ENCODE measurements at regions not wholly inside any gene's neighbourhood (a gene's known extent, or its start where the extent isn't known, plus 50 kb on each side); places are given as distances from the start of the nearest gene placed in this dataset.
"Not testable (repeated sequence)": the region's sequence is repeated elsewhere in the genome, so short reads cannot be mapped to it uniquely, and the experiment has no call there.

GRCh38 chr5:90326995-90327394, 82.6 kb downstream of the CETN3 start:
- intact Hi-C loops (cut with DNase I): no loop called here
- Histone ChIP-seq H3K27ac (no peak overlapping the region), H3K36me3 (no peaks in the 10 kb centered on the region), H3K4me1 (no peaks in the 10 kb centered on the region), H3K9me3 (peaks cover 6% of the 10 kb centered on the region), H3K4me3 (no peak overlapping the region), H3K27me3 (no peaks in the 10 kb centered on the region)
- ATAC-seq (no peak), DNase-seq (no peak)
- no peak for TF ChIP-seq CTCF (IDR thresholded peaks at IDR 0.05)

- Histone ChIP-seq H3K9me3 (peaks cover 6% of the 10 kb centered on the region), H3K4me1 (no peaks in the 10 kb centered on the region), H3K27me3 (no peaks in the 10 kb centered on the region), H3K4me3 (no peak overlapping the region), H3K27ac (no peak overlapping the region), H3K36me3 (no peaks in the 10 kb centered on the region)
- TF ChIP-seq CTCF (IDR thresholded peaks at IDR 0.05): no peak
- DNase-seq (no peak), ATAC-seq (no peak)
- intact Hi-C loops (cut with DNase I): no loop called here
Measured at GRCh38 chr5:90325093-90325492, 84.5 kb downstream of the CETN3 start.

GRCh38 chr5:90320348-90320747, 89.2 kb downstream of the CETN3 start:
- H3K36me3 ChIP-seq; DNase-seq; H3K4me1 ChIP-seq; H3K27ac ChIP-seq; H3K27me3 ChIP-seq; H3K4me3 ChIP-seq; ATAC-seq; H3K9me3 ChIP-seq; intact Hi-C loops (cut with DNase I): not testable (repeated sequence)

- ATAC-seq (no peak), DNase-seq (no peak)
- Histone ChIP-seq H3K27ac (no peak overlapping the region), H3K4me1 (no peaks in the 10 kb centered on the region), H3K36me3 (no peaks in the 10 kb centered on the region), H3K9me3 (no peaks in the 10 kb centered on the region), H3K27me3 (no peaks in the 10 kb centered on the region), H3K4me3 (no peak overlapping the region)
- TF ChIP-seq CTCF (IDR thresholded peaks at IDR 0.05): no peak
- intact Hi-C loops (cut with DNase I): no loop called here
Measured at GRCh38 chr5:90312027-90312426, 97.5 kb downstream of the CETN3 start.

- H3K9me3 ChIP-seq: no peaks in the 10 kb centered on the region
- H3K27me3 ChIP-seq: no peaks in the 10 kb centered on the region
- intact Hi-C loops (cut with DNase I): no loop called here
- ATAC-seq (no peak), DNase-seq (no peak)
- H3K36me3 ChIP-seq: no peaks in the 10 kb centered on the region
- H3K27ac ChIP-seq: no peak overlapping the region
- TF ChIP-seq CTCF (IDR thresholded peaks at IDR 0.05): no peak
- no peak overlapping the region for H3K4me3 ChIP-seq
- no peaks in the 10 kb centered on the region for H3K4me1 ChIP-seq
Measured at GRCh38 chr5:90311401-90311800, 98.2 kb downstream of the CETN3 start.

- H3K4me1 ChIP-seq: no peaks in the 10 kb centered on the region
- no peaks in the 10 kb centered on the region for H3K27me3 ChIP-seq
- no peaks in the 10 kb centered on the region for H3K36me3 ChIP-seq
- no peak for ATAC-seq
- no peak for DNase-seq
- H3K9me3 ChIP-seq: no peaks in the 10 kb centered on the region
- intact Hi-C loops (cut with DNase I): no loop called here
- no peak overlapping the region for H3K27ac ChIP-seq
- H3K4me3 ChIP-seq: no peak overlapping the region
- no peak for TF ChIP-seq CTCF (IDR thresholded peaks at IDR 0.05)
Measured at GRCh38 chr5:90308787-90309585, 100.6 kb downstream of the CETN3 start.
